ENCODE measurements at regions not wholly inside any gene's neighbourhood (a gene's known extent, or its start where the extent isn't known, plus 50 kb on each side); places are given as distances from the start of the nearest gene placed in this dataset.

- TF ChIP-seq CTCF (conservative IDR thresholded peaks at IDR 0.05; ENCODE audit: low read length) (no peak), EZH2phosphoT487 (IDR thresholded peaks at IDR 0.05; ENCODE audit: borderline replicate concordance) (no peak)
These were observed 1160.2 kb upstream of the ADGRL3 start for GRCh38 chr4:60039908-60040307.
